Tongue (tissue), 1 donor: ENCODE measurements at regions not wholly inside any gene's neighbourhood (a gene's known extent, or its start where the extent isn't known, plus 50 kb on each side); places are given as distances from the start of the nearest gene placed in this dataset.
A peak's percentile ranks its signal among the peaks of the same experiment; 100 is the strongest.
"Not testable (repeated sequence)": the region's sequence is repeated elsewhere in the genome, so short reads cannot be mapped to it uniquely, and the experiment has no call there.

Source experiments
- DNase-seq: peaks from one replicate; pipeline ENCODE4 v3.0.0-alpha.2; 2015

GRCh38 chr9:13941714-13942113 is 372.2 kb downstream of the NFIB start:
- peak; percentile 82 for DNase-seq

DNA sequence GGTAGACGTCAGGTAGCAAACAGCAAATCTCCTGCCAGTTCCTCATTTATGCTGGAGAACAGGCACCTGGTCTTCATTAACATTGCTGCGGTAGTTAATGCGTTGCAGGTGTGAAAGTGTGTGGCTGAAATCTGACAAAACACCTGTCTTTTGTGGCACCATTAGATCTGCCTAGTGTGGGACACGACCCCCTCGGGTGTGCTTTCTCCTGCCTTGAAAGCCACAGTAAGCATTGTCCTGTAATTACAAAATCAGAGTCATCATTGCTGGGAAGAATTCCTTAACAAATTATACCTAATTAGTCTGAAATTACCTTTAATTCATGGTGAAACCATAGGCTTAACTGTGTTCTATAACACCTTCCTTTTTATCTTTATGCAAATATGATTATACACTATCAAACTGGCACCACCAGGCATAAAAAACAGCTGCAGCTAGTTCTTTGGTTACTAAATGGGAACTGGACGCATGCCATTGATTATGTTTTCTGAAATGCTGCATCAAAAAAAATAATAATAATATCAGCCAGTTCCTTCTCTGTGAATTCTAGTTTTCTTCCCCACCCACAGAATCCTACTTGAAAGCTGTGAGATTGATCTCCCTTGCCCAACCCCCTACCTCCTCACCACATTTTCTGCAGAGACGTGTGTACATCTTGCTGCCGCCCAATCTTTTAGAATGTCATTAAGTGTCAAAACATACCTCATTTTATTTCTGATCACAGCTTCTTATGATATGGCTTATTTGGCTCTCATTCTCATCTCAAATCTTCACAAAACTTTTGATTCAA is 374.0 kb downstream of the NFIB start:
- DNase-seq, result peak; percentile 72

DNA sequence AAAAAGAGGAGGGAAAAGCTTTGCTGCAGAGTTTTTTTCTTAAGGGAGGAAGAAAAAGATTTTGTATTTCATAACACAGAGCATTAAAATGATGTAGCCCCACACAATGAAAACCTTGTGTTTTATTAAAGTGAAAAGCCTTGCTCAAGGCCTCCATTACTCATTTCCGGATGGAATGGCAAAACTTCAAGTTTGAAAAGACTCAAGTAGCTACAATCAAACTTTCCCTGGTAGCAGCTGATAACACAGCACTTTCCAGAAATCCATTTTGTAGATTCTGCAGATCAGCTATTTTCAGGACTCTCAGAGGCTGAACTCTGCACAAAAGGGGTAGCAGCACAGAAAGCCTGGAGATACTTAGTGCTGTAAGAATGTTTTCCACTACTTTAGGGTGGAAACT is 374.8 kb downstream of the NFIB start:
- peak; percentile 62 for DNase-seq

DNA sequence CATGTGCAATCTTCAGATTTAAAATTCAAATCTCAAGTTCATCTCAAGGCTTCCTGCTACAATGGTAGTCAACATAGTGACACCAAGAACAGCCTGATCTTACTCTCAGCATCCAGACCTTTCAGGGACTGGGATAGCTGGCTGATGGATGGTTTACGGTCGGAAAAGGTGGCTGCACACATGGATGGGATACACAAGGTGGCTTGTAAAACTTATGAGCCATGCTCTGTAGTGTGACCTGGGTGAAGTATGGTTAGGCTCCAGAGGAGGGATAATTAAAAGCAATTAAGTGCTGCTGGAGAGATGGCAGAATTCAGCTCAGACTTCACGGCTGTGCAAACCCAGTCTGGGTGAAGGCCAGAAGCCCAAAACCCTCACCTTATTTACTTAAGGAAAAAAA is 379.5 kb downstream of the NFIB start:
- DNase-seq, result no peak

GRCh38 chr9:13933268-13933656 is 380.7 kb downstream of the NFIB start:
- no peak for DNase-seq

GRCh38 chr9:13932528-13933267 is 381.2 kb downstream of the NFIB start:
- DNase-seq, result no peak

- DNase-seq, result no peak
These were observed 384.9 kb downstream of the NFIB start for GRCh38 chr9:13929013-13929412.

GRCh38 chr9:13923381-13923780 is 390.6 kb downstream of the NFIB start:
- no peak for DNase-seq

- DNase-seq, result no peak
These were observed 393.4 kb downstream of the NFIB start for GRCh38 chr9:13920557-13920956.

- no peak for DNase-seq
These were observed 394.5 kb downstream of the NFIB start for GRCh38 chr9:13919401-13919800.

GRCh38 chr9:13917534-13917933 is 396.4 kb downstream of the NFIB start:
- DNase-seq, result no peak

DNA sequence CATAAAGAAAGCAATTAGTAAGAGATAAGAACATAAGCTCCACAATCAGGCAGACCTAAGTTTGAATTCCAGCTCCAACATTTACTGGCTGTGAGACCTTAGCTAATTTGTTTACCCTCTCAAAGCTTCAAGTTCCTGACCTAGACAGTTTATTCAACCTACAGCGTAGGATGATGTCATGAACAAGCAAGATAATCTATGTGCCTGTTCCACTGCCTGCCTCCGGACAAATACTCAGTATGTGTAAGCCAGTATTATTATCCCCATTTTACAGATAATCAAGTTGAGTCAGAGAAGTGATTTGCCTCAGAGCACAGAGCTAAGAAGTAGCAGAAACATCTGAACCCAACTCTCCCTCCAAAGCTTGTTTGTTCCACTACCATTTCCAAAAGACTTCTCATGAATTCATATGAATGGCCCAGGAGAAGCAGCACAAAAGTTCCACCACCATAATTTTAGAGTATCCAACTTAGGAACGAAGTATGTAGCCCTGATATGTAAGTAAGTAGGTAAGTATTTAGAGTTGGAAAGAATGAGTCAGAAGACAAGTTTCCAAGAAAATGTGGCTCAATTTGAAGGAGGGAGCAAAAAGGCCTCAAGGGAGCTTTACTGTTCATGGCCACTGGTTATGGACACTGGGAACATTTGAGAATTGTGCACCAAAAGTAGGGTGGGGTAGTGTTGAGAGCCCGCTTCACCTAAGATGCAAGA is 398.2 kb downstream of the NFIB start:
- DNase-seq, result no peak

- peak; percentile 47 for DNase-seq
These were observed 398.8 kb downstream of the NFIB start for GRCh38 chr9:13915131-13915530.

DNA sequence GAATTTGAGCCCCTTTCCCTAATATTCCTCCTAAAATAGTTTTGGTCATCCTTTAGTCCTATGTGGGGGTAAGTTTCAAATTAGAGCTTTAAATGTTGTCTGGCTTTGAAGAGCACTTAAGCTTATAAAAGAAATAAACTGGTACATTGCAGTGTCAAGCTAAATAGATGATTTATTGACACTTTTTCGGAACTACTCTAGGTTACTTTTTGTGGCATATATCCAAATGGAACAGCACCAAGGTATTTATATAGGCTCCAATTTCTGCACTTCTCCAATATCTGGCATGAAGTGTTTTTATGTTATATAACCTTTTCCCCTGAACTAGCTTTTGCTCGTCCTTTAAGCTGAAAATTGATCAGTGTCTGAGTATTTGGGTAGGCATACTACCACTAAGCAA is 402.5 kb downstream of the NFIB start:
- DNase-seq, result no peak

DNA sequence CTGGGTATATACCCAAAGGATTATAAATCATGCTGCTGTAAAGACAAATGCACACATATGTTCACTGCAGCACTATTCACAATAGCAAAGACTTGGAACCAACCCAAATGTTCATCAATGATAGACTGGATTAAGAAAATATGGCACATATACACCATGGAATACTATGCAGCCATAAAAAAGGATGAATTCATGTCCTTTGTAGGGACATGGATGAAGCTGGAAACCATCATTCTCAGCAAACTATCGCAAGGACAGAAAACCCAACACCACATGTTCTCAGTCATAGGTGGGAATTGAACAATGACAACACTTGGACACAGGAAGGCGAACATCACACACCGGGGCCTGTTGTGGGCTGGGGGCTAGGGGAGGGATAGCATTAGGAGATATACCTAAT is 406.1 kb downstream of the NFIB start:
- DNase-seq, result not testable (repeated sequence)

DNA sequence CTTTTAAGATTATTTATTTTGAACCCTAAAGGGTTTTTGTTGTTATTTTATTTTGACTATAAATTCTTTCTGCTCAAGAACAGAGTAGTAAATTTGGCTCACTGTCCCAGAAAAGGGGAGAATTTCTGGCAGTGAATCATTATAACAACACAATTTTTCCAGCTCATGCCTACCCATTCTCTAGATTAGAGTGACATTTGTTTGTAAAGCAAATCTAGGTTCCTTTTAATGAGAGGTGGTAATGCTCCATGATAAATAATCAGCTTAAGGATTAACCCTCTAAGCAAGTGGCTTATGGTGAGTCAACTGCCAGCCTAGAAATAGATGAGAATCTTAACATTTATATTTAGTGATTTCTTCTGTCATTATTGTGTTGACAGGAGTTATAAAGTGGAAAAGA is 409.2 kb downstream of the NFIB start:
- no peak for DNase-seq

DNA sequence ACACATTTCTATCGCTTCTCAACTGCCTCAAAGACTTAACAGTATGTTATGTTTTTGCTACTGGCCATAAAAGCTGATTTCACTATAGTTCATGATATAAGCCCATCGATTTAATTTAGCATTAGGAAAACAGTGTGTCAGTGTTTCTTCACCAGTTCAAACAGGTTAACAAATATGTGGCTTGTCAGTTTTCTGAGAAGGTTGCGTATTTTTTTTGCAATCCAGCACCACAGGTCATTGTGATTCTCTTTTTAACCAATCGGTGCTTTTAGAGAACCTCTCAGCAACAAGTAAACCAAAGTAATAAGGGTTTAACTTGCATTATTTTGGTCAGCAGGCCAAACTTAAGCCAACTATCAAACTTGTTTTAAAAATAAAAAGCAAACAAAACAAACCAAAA is 409.6 kb downstream of the NFIB start:
- DNase-seq, result no peak

- DNase-seq, result no peak
These were observed 411.5 kb downstream of the NFIB start for GRCh38 chr9:13902286-13903066.

DNA sequence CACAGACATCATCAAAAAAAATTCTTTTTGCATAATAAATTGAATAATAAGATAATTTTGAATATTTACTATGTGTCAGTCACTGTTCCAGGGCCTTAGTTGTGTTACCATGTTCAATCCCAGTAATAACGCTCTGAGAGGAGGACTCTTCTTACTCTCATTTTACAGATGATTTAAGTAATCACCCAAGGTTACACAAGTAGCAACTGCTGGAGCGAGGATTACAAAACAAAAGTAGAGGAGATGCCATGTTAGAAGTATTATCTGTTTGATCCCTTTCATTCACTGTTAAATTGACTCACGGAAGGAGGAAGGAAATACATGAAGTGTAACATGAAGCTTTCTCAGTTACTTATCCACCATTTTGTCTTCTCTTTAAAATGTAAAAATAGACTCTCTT is 412.8 kb downstream of the NFIB start:
- DNase-seq, result no peak

DNA sequence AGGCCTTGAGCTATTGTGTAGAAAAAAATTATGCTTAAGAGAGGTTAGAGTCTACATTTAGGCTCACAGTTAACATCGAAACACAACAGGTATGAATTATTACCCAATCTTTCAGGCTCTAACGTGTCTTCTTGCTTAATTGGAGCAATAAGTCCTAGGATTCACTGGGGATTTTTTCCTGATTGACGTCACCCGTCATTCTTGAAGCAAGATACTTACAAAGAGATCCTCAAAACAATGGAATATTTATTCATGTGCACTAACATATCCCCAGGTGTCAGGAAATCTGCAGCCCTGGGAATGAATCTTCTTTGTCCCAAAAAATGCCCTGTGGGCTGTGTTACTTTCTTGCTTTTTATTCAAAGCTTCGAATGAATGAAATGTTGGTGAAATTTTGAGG is 413.5 kb downstream of the NFIB start:
- peak; percentile 61 for DNase-seq

DNA sequence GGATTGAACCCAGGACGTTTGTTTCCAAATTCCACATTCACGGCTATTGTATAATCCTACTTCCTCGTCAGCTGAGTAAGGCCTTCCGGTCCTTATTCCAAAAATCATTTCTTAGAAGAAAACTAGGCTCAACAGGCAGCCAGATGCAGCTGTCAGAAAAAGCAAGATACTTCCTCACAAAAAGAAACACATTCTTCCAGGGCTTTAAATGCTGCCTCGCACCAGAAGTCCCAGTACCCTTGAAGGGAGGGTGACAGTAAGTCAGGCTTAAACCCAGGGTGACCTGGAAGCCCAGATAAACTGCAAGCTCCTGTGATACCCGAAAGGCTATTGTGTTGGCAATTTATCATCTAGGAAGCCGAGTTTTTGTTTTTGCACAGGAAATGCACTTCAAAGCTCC is 414.0 kb downstream of the NFIB start:
- peak; percentile 66 for DNase-seq

DNA sequence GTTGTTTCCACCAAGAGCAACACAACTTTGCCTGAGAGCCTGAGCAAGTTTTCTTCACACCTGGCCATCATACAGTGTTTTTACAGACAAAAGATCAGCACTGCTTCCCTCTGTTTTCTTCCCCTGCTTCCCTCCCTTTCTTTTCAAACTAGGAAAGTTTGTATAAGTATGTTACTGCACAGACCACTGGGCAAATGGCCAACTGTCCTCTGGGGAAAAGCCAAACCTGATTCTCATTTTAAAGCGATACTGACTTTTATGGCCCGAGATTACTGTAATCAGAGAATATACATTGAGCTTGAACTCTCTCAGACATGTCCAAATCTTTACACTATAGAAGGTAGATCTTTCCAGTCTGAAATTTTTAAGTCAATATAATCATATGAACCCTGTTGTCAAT is 415.0 kb downstream of the NFIB start:
- DNase-seq, result peak; percentile 75
